ENCODE measurements at regions not wholly inside any gene's neighbourhood (a gene's known extent, or its start where the extent isn't known, plus 50 kb on each side); places are given as distances from the start of the nearest gene placed in this dataset.

DNA sequence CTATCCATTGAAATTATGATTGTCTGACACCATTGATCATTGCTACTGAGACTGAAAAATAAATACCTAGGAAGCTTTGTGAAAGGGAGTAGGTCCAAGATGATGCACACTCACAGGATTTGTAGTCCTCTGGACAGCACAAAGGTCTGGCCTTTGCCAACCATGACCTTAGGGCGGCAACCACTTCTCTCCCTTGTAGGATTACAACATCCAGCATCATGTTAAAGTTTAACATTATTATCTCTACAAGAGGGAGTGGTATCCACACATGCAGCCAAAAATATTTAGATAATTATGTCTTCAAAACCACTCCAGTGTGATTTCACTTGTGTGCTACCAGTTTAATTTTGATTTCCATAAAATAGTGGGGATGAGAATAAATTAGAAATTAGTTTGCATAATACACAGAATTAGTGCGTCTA is 51.1 kb upstream of the NHSL1 start:
- no peak for DNase-seq (ENCODE audit: low read depth)

DNA sequence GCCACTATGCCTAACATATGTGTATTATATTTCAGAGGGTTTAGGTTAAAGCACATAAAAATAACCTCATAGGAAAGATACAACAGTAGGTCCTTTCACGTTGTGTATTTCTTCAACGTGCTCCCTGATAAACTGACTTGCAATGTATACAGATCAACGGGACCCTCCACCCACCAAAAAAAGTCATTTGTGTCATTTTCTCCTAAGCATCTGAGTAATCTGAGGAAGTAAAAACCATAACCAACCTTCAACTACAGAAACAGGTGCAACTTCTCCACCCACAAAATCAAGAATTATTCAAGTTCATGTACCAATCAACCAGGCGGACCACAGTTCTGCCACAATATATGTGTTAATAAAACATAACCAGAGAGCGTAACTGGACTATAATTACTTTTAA is 54.9 kb upstream of the NHSL1 start:
- DNase-seq (ENCODE audit: low read depth) = no peak

DNA sequence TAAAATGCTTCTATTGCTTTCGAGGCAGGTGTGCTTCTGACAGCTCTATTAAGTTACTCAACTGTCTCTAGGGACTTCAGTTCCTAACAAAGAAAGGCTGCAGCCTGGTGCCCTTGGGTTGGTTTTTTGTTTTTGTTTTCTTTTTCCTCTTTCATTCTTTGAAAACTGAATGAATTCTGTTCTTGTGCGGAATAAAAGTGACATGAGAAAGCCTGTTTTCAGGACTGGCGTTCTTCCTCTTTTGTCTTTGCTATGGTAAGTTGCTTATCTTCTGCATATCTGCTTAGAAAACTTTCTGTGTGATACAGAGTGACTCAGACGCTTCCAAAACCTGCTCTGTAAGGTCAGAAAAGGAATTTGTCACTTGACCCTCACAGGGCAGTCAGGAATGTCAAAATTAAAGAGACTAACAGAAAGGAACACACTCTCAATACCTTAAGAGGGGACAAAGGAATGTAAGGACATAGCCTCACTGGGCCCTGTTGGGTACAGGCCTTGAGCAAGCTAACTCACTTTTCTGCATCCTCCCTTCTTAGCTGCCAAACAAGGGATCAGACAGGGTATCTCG is 56.2 kb upstream of the NHSL1 start:
- no peak for DNase-seq (ENCODE audit: low read depth)

DNA sequence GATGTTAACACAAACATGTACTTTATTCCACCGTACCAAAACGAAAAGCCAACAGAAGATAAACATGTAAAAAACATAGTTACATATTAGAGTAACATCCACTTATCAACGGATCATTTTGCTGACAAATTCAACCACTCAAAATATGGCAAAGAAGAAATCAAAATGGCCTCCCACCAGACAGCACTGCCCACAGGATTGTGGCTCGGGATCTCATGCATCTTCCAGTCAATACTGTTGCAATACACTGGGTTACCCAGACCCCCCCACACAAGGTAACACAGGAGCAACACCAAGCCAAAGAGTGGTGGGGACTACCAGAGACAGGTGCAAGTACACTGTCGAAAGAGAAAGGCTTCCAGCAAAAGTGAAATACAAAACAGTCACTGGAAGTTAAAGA is 57.9 kb upstream of the NHSL1 start:
- no peak for DNase-seq (ENCODE audit: low read depth)

DNA sequence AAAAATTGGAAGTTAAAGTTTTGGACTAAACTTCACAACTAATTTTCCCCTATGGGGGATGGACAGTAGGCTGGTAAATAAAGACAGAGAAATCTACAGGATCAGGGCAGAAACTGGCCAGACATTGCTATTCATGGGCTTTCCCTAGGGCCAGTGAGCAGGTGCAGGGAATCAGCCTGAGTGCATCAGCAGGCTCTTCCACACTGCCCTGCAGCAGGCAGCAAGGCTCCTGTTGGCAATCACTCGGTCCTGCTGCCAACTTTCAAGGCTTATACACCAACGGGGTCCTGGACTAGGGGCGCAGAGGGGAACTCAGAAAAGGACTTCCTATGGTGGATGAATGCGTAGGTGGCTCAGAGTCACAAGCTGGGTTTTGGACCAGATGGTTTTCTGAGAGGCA is 59.8 kb upstream of the NHSL1 start:
- DNase-seq (ENCODE audit: low read depth) = no peak

DNA sequence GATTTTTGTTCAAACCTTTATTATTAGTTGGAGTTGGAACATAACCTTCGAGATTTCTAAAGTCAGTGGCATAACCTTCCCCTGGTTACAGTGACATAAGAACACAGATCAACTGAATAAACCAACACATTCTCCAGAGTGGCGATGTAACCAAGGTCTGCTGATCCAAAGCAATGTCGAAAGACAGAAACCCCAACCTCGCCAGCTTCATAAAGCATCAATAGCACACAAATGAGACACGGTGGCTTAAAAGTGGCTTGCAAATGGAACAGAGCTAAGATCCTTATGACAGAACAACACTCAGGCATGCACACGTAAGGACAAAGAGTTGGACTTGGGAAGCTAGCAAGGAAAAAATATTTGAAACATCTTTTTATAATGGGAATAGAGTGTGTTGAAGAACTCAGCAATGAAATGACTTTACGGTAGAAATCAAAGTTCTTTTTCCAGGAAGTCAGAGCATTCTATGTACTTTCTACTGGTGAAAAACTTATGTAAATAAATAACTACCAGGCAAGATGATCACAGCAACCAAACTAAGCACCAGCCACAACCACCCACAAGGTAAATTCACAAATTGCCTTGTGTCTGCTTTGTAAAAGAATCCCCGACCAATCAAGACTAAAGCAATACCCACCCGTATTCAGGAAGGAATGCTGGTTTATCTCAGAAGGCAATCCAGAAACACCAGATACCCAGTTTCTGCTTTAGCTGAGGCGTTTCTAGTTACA is 61.0 kb upstream of the NHSL1 start:
- no peak for DNase-seq (ENCODE audit: low read depth)

DNA sequence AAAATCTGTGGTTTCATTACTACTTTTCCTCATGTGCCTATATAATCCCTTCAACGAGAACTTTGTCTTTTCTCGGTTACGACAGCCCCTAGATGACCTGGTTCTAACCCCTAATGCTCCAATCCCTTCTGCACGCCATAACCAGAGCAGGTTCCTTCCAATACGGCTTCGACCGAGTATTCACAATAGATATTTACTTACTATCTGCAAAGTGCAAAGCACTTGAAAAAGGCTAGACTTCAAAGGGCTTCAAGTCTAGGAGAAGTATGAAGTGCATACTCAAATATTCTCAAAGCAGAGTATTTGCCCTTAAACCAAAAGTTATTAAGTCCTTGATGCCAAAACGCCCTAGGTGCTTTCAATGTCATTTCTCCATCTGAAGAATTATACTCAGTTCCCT is 63.4 kb upstream of the NHSL1 start:
- DNase-seq (ENCODE audit: low read depth) = no peak

DNA sequence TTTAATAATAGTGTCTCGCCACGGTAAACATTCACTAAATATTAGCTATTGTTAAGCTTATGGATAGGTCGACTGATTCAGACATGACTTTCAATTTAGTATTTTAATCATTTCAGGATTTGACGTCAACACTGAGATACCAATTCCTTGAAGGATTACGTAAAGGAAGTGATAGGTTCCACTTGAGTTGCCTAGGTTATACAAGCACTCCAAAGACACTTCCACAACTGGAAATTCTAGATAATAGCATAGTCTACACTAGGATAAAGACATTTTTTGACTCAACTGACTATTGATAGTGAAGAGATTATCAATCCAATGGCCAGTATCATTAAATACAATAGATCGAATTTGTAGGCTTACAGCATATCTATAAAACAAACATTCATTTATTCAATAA is 63.9 kb upstream of the NHSL1 start:
- no peak for DNase-seq (ENCODE audit: low read depth)

DNA sequence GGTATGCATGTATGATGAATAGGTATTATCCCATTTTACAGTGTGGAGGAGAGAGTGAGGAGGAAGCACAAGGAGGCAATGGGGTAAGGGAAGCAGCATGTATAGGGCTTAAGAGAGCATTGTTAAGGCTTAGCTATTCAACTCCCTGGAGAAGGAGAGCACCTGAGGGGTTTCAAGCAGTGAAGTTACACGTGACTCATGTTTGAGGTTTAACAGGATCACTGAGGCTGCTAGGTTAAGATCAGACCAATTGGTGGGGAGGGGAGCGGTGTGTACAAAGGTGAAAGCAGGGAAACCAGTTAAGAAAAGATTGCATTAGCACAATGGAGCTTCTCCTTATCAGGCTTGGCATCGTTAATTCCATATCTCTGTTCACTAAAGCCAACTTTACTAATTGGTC is 64.4 kb upstream of the NHSL1 start:
- DNase-seq (ENCODE audit: low read depth) = no peak

DNA sequence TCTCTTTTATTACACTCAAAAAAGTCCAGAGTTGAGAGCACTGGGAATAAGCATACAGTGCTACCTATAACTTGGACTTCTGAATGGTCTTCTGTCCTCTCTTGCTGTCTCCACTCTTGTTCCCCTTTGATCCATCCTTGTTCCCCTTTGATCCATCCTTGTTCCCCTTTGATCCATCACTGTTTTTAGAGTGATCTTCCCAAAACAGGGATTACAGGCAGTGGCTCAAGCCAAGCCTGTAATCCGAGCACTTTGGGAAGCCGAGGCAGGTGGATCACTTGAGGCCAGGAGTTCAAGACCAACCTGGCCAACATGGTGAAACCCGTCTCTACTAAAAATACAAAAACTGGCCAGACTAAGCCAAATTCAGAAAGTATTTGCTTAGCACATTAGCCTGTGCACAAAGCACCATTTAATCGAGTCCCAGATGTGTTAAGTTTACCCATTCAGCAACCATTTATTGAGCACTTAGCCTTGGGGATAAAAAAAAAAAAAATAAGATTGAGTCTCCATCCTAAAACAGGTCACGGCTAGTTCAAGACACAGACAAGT is 65.0 kb upstream of the NHSL1 start:
- no peak for DNase-seq (ENCODE audit: low read depth)

DNA sequence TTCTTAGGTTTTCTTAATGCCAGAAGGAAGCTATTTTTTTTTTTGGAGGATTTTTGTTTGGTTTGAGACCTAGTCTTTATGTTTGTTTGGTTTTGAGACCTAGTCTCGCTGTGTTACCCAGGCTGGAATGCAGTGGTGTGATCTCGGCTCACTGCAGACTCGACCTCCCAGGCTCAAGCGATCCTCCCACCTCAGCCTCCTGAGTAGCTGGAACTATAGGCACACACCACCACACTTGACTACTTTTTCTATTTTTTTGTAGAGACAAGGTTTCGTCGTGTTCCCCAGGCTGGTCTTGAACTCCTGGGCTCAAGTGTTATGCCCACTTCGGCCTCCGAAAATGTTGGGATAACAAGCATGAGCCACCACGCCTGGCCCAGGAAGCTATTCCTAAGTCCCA is 67.8 kb upstream of the NHSL1 start:
- DNase-seq (ENCODE audit: low read depth) = no peak

DNA sequence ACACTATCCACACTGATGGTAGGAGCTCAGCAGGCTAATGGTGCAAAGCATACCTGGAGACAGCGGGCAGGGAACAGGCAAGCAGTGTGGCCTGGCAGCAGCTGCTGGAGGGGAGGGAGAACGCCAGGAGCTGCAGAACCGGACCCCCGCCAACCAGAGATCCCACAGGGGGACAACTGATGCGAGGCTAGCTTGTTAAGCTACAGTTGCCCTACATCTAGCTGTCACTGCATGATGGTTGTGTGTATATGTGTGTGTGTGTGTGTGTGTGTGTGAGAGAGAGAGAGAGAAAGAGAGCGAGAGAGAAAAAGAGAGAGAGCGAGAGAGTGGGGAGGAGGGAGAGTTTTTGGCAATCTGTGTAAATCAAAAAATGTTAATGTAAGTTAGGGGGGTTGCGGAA is 69.7 kb upstream of the NHSL1 start:
- DNase-seq (ENCODE audit: low read depth) = no peak

DNA sequence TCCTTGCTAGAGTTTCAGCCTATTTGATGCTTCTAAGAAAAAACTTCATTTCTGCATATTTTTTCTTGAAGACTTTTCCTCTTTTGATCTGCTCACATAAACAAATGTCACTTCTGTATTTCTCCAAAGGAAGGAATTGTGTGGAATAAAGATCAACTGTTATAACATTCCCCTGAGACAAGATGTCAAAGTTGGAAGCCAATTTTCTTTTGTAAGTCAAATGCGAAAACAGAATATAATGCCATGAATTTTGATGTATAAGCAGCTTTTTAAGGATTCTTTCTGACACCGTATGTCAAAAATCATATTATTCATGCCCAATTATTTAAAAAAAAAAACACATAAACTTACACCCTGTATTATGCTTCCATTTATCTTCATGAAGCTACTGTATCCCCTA is 70.3 kb upstream of the NHSL1 start:
- DNase-seq (ENCODE audit: low read depth) = no peak

DNA sequence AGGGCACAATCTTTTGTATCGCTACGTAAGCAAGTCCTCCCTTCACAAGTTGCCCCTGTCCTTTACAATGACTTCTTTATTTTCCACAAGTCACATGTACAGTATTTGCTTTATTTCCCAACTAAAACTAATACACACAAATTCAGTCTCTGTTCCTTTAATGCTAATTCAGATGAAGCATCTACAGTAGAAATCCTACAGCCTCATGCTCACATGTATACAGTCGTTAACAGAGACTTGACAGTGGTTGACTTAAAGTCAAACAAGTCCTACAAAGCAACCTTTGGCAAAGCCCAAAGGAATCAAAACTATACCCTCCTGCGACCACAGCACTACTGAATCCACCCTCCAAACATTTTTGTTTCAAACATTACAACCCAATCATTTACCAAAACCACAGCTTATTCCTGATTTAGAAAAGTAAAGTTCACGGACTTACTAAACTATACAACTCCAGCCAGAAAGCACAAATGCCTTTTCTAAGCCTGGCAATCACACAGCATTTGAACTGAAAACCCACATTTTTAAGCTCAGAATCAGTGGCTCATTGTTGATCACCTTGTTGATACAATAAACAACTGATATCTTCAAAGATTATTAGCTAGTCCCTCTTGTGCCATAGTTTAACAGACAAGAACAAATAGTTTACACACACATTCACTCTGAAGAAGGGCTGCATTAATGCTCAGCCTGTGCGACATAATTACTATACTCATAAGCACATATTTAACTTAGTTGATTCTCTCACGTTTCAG is 70.9 kb upstream of the NHSL1 start:
- no peak for DNase-seq (ENCODE audit: low read depth)

DNA sequence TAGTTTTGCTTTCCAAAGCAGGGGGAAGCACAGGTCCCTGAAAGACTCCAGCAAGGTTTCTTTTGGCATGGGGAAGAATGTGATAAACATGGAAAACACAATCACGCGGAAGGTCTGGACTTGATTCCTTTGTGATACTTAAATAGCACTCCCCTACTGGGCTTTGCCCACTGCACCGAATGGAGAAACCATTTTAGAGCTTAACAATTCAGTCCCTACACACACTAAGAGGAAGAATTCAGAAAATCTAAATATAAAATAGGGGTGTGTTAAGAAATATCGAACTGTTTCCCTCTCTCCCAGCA is 71.4 kb upstream of the NHSL1 start:
- no peak for DNase-seq (ENCODE audit: low read depth)

DNA sequence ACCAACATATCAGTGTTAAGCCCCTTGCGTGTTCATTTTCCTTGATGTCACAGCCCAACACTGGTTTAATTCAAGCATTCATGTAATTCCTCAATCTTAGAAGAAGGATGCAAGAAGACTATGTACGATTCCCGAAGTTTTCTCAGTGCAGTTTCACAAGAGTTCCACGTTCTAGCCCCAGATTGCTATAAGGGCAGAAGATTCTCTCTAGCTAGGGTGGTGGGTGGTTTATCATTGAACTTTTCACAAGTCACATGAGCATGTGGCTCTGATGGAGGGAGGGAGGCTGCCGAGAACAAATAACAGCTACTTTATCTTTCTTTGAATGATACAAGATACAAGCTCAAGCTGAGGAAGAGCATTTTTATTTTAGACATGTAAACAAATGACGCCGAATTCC is 71.9 kb upstream of the NHSL1 start:
- DNase-seq (ENCODE audit: low read depth) = no peak

DNA sequence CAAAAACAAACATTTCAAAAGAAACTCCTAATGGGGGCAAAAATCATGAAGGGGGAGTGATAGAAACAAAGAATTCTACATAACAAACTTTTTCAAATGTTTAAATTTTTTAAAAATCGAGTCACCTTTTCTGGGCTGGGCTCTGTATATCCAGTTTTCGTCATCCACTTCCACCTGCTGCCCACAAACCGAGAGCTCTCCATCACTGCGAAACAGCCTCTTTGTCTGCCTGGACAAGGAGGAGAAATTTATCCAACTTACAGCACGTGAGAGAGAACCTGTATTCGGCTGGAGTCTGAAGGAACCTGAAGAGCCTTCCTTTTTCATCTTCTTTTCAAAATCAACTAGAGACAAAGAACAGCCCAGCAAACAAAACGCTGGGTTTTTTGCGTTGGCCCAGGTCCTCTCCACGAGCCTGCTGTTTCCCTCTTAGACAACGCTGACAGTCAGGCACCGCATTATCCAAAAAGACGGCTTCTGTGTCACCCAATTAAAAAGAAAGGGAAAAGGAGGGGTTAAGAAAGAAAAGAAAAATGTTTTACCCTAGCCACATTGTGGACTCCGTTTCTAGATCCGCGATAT is 72.4 kb upstream of the NHSL1 start:
- no peak for DNase-seq (ENCODE audit: low read depth)

DNA sequence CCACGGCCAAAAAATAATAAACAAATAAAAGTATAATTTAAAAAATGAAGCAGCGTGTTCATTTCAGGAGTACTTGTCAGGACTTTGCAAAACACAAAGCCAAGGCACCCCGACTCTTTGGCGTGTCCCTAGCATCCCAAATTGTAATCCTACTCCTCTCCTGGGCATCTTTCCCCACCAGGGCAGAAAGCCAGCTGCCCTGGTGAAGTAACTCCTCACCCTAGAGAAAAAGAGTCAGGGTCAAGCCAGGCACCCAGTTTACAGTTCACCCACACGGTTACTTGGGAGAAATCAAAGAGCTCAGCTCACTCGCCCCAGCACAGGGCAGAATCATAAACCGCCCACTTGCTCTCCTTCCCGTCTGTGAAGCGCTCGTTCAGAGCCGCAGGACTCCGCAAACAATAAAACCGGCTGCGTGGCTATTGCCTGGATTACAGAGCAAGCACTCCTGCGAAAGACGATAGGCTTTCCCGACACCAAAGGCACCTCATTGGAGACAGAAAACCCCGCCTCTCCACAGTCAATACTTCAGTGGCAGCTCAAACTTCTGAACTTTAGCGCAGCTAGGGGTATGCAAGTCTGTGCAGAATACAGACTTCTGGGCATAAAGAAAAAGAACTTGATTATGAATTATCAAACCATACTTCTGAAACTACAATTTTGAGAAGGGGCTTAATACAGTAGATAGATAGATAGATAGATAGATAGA is 73.0 kb upstream of the NHSL1 start:
- DNase-seq (ENCODE audit: low read depth) = no peak

DNA sequence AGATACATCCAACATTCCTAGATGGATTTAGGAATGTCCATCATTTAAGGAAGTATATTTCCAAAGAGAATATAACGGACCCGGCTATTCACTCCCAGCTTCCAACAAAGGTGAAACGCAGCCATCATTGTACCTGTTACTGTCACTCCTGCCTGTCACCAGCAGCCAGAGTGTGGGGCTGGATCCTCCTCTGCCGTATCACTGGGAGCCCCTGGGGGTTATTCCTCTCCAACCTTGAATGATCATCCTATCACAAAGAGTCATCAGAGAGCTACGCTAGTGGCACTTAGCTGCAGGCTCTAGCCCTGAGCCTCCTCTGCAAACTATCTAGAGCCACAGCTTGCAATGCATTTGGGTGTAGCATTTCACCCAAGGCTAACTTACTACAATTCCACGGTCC is 73.6 kb upstream of the NHSL1 start:
- no peak for DNase-seq (ENCODE audit: low read depth)

DNA sequence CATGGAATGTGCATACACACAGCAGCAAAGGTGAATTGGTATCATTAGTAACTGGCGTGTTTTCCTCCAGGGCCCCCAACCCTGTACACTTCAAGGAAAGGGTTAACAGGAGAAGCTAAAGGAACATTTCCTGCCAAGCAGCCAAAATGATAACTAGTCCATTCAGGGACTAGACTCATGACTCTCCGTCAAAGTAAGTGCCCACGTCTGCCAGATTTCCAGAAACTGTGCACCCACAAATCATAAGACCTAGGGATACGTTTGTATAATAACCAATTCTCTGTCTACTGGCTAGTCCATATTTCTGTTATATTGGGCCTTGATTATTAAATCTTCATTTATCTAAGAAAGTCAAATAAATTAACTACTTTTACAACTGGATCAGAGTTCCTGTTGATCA is 76.0 kb upstream of the NHSL1 start:
- DNase-seq (ENCODE audit: low read depth) = no peak

DNA sequence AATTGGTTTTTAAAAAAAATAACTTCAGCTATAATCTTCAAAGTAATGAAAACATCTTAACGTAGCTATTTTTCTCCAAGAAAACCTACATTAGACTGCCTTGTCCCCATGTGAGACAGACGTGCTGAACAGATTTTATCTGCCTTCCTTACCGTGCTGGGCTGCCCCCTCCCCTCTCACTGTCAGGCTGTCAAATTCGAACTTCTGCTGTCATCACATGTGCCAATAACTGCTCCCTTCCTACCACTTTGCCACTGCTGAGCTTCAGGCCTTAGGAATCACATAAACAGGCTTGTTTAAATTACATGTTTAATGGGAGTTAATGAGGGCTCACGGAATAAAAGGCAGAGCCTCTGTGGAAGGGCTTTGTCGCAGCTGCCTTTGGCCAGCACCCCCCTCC is 77.0 kb upstream of the NHSL1 start:
- no peak for DNase-seq (ENCODE audit: low read depth)

DNA sequence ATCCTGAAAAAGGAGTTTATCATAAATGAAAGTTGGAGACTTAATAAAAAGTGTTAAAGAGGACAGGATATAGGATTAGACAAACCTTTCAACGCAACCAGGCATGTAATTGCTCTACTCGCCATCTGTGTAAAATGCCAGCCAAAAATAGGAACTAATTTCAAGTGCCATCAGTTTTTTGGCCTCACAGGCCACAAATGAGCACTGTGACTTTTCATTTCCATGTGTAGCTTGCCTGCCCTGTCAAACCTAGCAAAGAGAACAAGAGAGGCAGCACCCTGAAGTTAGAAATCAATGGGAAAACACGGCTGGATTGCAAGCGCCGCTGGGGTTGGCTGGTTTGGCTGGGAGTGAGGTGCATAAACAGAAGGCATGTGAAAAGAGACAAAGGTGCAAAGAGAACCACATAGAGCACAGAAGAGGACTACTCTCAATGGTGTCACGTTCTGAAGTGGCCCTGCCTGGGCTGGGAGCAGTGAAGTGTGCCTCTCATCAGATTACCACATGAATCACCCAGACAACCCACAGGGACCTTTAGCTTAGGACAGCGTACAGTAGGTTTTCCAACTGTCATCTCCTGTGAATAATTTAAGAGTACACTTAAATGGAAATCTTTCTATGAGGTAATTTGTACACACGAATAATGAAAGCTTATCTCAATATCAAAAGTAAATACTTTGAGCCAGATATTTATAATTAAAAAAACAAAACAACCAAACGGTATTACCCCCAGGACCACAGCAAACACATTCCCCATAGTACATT is 78.0 kb upstream of the NHSL1 start:
- DNase-seq (ENCODE audit: low read depth) = no peak
